Astrocyte of the hippocampus (primary cell): ENCODE measurements at regions not wholly inside any gene's neighbourhood (a gene's known extent, or its start where the extent isn't known, plus 50 kb on each side); places are given as distances from the start of the nearest gene placed in this dataset.
A peak's percentile ranks its signal among the peaks of the same experiment; 100 is the strongest.
"Not testable (repeated sequence)": the region's sequence is repeated elsewhere in the genome, so short reads cannot be mapped to it uniquely, and the experiment has no call there.

ENCODE experiments used
- DNase-seq: peaks from one replicate; pipeline ENCODE4 v3.0.0; 2011; ENCODE audit warnings: low read depth, low spot score

GRCh38 chr7:12827920-12828319 lies 140.5 kb downstream of the ARL4A start:
- peak; percentile 5 for DNase-seq

GRCh38 chr7:12831024-12831423 lies 143.6 kb downstream of the ARL4A start:
- DNase-seq, result no peak

- no peak for DNase-seq
Measured at GRCh38 chr7:12833829-12834228, 146.4 kb downstream of the ARL4A start.

- no peak for DNase-seq
Measured at GRCh38 chr7:12834782-12835181, 147.3 kb downstream of the ARL4A start.

GRCh38 chr7:12839508-12840153 lies 152.2 kb downstream of the ARL4A start:
- no peak for DNase-seq

- DNase-seq, result not testable (repeated sequence)
Measured at GRCh38 chr7:12844732-12845131, 157.3 kb downstream of the ARL4A start.

GRCh38 chr7:12847001-12847400 lies 159.6 kb downstream of the ARL4A start:
- no peak for DNase-seq

- no peak for DNase-seq
Measured at GRCh38 chr7:12851142-12851541, 163.7 kb downstream of the ARL4A start.

- no peak for DNase-seq
Measured at GRCh38 chr7:12851841-12852240, 164.4 kb downstream of the ARL4A start.

- DNase-seq, result no peak
Measured at GRCh38 chr7:12855036-12855435, 167.6 kb downstream of the ARL4A start.

GRCh38 chr7:12859761-12860160 lies 172.3 kb downstream of the ARL4A start:
- DNase-seq, result no peak

- DNase-seq, result peak; percentile 67
Measured at GRCh38 chr7:12861070-12861469, 173.6 kb downstream of the ARL4A start.

- no peak for DNase-seq
Measured at GRCh38 chr7:12862146-12862545, 174.7 kb downstream of the ARL4A start.

- DNase-seq, result no peak
Measured at GRCh38 chr7:12864470-12865046, 177.1 kb downstream of the ARL4A start.

GRCh38 chr7:12865593-12865992 lies 178.2 kb downstream of the ARL4A start:
- no peak for DNase-seq

GRCh38 chr7:12866207-12866606 lies 178.8 kb downstream of the ARL4A start:
- peak; percentile 72 for DNase-seq

GRCh38 chr7:12868027-12868426 lies 180.6 kb downstream of the ARL4A start:
- DNase-seq, result no peak

GRCh38 chr7:12870219-12870618 lies 182.8 kb downstream of the ARL4A start:
- DNase-seq, result no peak

- no peak for DNase-seq
Measured at GRCh38 chr7:12872487-12872886, 185.1 kb downstream of the ARL4A start.

GRCh38 chr7:12873571-12873970 lies 186.1 kb downstream of the ARL4A start:
- DNase-seq, result no peak

GRCh38 chr7:12879139-12879538 lies 191.7 kb downstream of the ARL4A start:
- DNase-seq, result no peak

- DNase-seq, result no peak
Measured at GRCh38 chr7:12881712-12882111, 194.3 kb downstream of the ARL4A start.

- no peak for DNase-seq
Measured at GRCh38 chr7:12882710-12883109, 195.3 kb downstream of the ARL4A start.

GRCh38 chr7:12884033-12884432 lies 196.6 kb downstream of the ARL4A start:
- DNase-seq, result no peak
